ENCODE measurements at regions not wholly inside any gene's neighbourhood (a gene's known extent, or its start where the extent isn't known, plus 50 kb on each side); places are given as distances from the start of the nearest gene placed in this dataset.

- no peaks in the 10 kb centered on the region for H3K4me1 ChIP-seq (ENCODE audit: control insufficient read depth in 1 of 2, insufficient read depth in 2 of 2, low read length in 2 of 2)
- CTCF ChIA-PET: no interaction called here
- no peaks in the 10 kb centered on the region for H3K79me2 ChIP-seq (ENCODE audit: insufficient read depth, low read length)
- no peak overlapping the region for H2AFZ ChIP-seq (ENCODE audit: low read depth, low read length, poor library complexity, severe bottlenecking)
- BruUV-seq (replicated peaks): no TSS peak
- intact Hi-C loops (cut with micrococcal nuclease): no loop called here
- no peak overlapping the region for H3K4me3 ChIP-seq (replicated peaks in 1 of 2; ENCODE audit: low read depth in 1 of 2, low read length in 2 of 2)
- no peaks in the 10 kb centered on the region for H3K9me2 ChIP-seq (ENCODE audit: insufficient read depth)
- H3K27me3 ChIP-seq (ENCODE audit: insufficient read depth, low read length): no peaks in the 10 kb centered on the region; the same call in 1 of the 2 replicates
- 0 out of 2 replicates have a peak, but pooled peaks have one; percentile 12 for TF ChIP-seq ZFX (IDR thresholded peaks at IDR 0.05)
- TF ChIP-seq ZBTB33 (IDR thresholded peaks at IDR 0.05; ENCODE audit: extremely low read depth, insufficient replicate concordance, low read length): no peak
- no peak overlapping the region for H3K4me2 ChIP-seq (ENCODE audit: low read length)
- no peak overlapping the region for H3K9ac ChIP-seq (ENCODE audit: low read length)
- no peaks in the 10 kb centered on the region for H3K9me3 ChIP-seq (ENCODE audit: control insufficient read depth in 1 of 2, insufficient read depth in 1 of 2, low read depth in 1 of 2, low read length in 2 of 2)
- ATAC-seq (no peak), DNase-seq (ENCODE audit: low read depth, low spot score) (no peak)
- POLR2A ChIA-PET: no interaction called here
- no peaks in the 10 kb centered on the region for H3K36me3 ChIP-seq (ENCODE audit: control insufficient read depth in 1 of 2, insufficient read depth in 2 of 2, low read length in 2 of 2)
- no peaks in the 10 kb centered on the region for H4K20me1 ChIP-seq (ENCODE audit: insufficient read depth)
- RAD21 ChIA-PET (ENCODE audit: low non-redundant PET in 1 of 2, low total read pairs in 2 of 2, uncharacterized antibody in 2 of 2, unreplicated experiment in 2 of 2): no interaction called here
- H3K27ac ChIP-seq (ENCODE audit: low read depth, low read length): no peak overlapping the region
Observed at GRCh38 chr5:174542471-174542870, 181.9 kb upstream of the MSX2 start.

- RAD21 ChIA-PET (ENCODE audit: low non-redundant PET in 1 of 2, low total read pairs in 2 of 2, uncharacterized antibody in 2 of 2, unreplicated experiment in 2 of 2): no interaction called here
- ATAC-seq: no peak
Observed at GRCh38 chr5:174545926-174546325, 178.5 kb upstream of the MSX2 start.

More at GRCh38 chr5:174545926-174546325, 178.5 kb upstream of the MSX2 start:
- Histone ChIP-seq H3K9me3 (ENCODE audit: control insufficient read depth in 1 of 2, insufficient read depth in 1 of 2, low read depth in 1 of 2, low read length in 2 of 2) (no peaks in the 10 kb centered on the region), H3K9ac (ENCODE audit: low read length) (no peak overlapping the region), H2AFZ (ENCODE audit: low read depth, low read length, poor library complexity, severe bottlenecking) (no peak overlapping the region), H3K4me1 (ENCODE audit: control insufficient read depth in 1 of 2, insufficient read depth in 2 of 2, low read length in 2 of 2) (peaks cover 14 to 17% of the 10 kb centered on the region in 2 experiments), H3K4me2 (ENCODE audit: low read length) (no peak overlapping the region), H3K9me2 (ENCODE audit: insufficient read depth) (no peaks in the 10 kb centered on the region), H3K4me3 (replicated peaks in 1 of 2; ENCODE audit: low read depth in 1 of 2, low read length in 2 of 2) (no peak overlapping the region), H3K36me3 (ENCODE audit: control insufficient read depth in 1 of 2, insufficient read depth in 2 of 2, low read length in 2 of 2) (no peaks in the 10 kb centered on the region), H4K20me1 (ENCODE audit: insufficient read depth) (no peaks in the 10 kb centered on the region), H3K27me3 (ENCODE audit: insufficient read depth, low read length) (no peaks in the 10 kb centered on the region; the same call in 1 of the 2 replicates), H3K79me2 (ENCODE audit: insufficient read depth, low read length) (no peaks in the 10 kb centered on the region), H3K27ac (ENCODE audit: low read depth, low read length) (no peak overlapping the region)
- TF ChIP-seq ELF1 (IDR thresholded peaks at IDR 0.05; ENCODE audit: borderline replicate concordance, low read depth) (no peak), CBX3 (IDR thresholded peaks at IDR 0.05; ENCODE audit: low read depth) (no peak)
- BruUV-seq (replicated peaks): no TSS peak
- ChIA-PET POLR2A (no interaction called here), CTCF (no interaction called here)
- intact Hi-C loops (cut with micrococcal nuclease): no loop called here
- DNase-seq (ENCODE audit: low read depth, low spot score): no peak

All from HCT116 (cell line).